Left renal pelvis (tissue), 4 donors: ENCODE measurements at regions not wholly inside any gene's neighbourhood (a gene's known extent, or its start where the extent isn't known, plus 50 kb on each side); places are given as distances from the start of the nearest gene placed in this dataset.
A peak's percentile ranks its signal among the peaks of the same experiment; 100 is the strongest.
"Not testable (repeated sequence)": the region's sequence is repeated elsewhere in the genome, so short reads cannot be mapped to it uniquely, and the experiment has no call there.

Experiments used
- DNase-seq, 4 donors: peaks; one replicate each; pipeline ENCODE4 v3.0.0-alpha.2; 2013; ENCODE audit warnings: low read depth in 4 of 4, low spot score in 3 of 4

DNA sequence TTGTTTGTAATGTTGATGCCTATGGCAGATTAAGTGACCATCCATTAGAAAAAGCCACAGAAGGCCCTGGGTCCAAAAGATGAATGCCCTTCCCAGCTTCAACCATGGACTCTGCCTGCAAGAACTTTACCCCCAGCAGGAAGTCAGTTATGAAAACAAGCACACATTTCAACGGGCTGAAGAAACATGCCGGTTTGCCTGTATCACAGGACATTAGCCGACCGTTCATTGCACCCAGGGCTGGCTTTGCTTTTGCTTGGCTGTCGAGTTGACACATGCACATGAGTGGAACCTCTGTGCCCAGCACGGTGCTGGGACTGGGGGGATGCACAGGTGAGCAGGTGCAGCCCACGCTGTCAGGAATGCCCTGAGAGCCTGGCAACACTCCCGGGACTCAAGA lies 1087.0 kb downstream of the BCL11B start:
- no peak for DNase-seq

- no peak for DNase-seq
Measured at GRCh38 chr14:98186140-98186539, 1085.9 kb downstream of the BCL11B start.

GRCh38 chr14:98187281-98187680 lies 1084.7 kb downstream of the BCL11B start:
- DNase-seq, result no peak

- no peak for DNase-seq
Measured at GRCh38 chr14:98189062-98189461, 1082.9 kb downstream of the BCL11B start.

DNA sequence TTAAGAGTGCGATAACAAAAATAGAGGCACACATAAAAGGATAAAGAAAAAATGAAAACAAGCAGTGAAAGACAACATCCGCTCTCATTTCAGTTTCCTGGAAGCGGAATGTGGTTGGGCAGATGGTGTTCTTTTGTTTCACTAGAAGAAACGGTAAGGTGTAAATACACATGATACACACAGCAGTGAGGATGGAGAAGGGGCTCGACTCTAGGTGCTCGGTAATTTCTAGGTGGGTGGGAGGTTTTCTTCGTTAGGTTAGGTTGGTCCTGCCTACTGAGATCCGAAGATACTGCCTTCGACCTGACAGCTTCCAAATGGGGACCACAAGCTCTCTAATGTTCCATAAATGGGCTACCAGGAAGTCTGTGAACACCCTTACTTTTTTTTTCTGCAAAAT lies 1082.5 kb downstream of the BCL11B start:
- no peak for DNase-seq

GRCh38 chr14:98189944-98190343 lies 1082.1 kb downstream of the BCL11B start:
- no peak for DNase-seq

- no peak for DNase-seq
Measured at GRCh38 chr14:98192946-98193345, 1079.1 kb downstream of the BCL11B start.

- no peak for DNase-seq
Measured at GRCh38 chr14:98194821-98195220, 1077.2 kb downstream of the BCL11B start.

DNA sequence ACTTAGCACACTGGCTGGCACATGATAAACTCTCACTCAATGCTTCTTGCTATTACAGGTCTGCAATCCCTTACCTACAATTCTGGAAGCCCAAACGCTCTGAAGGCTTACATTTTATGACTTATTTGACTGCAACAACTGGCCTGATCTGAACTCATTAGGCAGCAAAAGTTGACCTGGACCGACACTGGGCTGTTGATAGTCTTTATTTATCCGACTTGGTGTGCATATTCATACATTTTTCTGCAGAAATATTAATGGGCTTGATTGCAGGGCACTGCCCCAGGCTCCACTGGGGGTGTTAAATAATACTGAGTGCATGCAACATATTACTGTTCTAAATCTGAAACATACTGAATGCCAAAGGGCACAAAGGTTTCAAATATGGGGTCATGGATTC lies 1076.7 kb downstream of the BCL11B start:
- no peak for DNase-seq

DNA sequence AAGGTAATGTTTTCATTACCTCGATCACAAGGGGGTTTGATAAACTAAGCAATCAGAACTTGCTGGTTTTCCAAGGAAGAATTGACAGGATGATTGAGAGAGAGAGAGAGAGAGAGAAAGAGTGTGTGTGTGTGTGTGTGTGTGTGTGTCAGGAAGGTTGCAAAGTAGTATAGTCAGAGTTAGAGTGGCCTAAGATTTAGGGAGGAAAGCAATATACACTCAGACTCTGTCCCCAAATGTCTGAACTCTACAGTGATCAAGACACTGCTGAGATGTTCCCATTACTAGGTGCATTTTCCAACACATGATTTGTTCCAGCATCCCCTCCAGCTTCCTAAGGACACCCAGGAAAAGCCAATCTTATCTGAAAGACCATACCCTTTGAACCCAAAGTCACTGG lies 1074.1 kb downstream of the BCL11B start:
- no peak for DNase-seq

GRCh38 chr14:98198385-98198784 lies 1073.6 kb downstream of the BCL11B start:
- DNase-seq, result no peak

DNA sequence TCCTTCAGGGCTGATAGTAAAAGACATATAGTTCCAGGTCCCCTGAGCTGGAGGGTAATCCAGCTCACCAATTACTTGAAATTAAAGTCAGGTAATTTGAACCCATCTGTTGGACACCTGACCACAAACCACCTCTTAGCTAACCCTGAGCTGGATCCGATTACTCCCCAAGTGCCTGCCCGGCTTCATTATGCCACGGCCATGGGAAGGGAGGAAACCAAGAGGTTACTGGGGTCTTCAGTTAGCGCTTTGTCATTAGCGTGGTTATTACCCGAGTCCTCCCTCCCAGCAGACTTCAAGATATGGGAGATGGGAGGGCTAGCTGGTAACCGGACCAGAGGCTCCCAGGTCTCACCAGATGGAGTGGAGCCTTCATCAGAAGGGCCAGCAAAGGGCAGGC lies 1071.4 kb downstream of the BCL11B start:
- peak; percentile 14 to 72 (median 44) for DNase-seq

GRCh38 chr14:98203421-98203820 lies 1068.6 kb downstream of the BCL11B start:
- DNase-seq, result no peak

GRCh38 chr14:98204139-98204538 lies 1067.9 kb downstream of the BCL11B start:
- DNase-seq, result no peak

DNA sequence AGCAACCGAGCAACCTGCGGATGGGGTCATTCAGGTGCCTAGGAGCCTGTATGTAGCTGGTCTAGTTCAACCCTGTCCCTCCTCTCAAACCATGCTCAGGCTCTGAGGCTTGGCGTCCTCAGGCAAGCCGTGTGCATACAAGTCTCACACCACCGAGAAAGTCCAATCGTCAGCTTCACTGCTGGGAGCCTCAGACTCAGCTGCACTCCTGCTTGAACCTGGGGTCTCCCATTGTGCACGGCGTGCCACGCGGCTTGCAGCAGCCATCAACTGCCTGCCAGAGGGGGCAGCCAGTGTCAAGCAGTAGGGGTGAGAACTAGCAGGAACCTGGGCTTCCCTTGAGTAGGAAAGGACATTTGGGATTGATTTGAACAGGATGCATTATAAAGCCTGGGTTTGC lies 1064.6 kb downstream of the BCL11B start:
- DNase-seq, result no peak

DNA sequence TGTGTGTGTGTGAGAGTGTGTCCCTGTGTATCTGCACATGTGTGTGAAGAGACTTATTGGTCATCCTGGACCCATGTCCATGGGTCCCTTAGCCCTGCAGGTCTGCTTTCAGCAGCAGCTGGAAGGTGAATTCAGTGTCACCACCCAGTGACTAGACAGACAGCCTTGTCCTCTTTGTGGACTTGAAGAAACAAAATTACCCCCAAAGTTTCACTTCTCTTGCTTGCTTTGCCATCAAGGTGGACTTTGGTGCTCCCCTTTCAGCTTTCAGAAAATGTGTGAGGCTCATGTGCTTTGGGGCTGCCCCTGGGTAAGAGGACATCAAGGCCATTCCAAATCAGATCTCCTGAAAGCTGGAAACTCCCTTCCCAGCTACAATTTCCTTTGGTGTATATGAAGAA lies 1063.8 kb downstream of the BCL11B start:
- DNase-seq, result no peak

GRCh38 chr14:98208943-98209342 lies 1063.1 kb downstream of the BCL11B start:
- DNase-seq, result no peak

DNA sequence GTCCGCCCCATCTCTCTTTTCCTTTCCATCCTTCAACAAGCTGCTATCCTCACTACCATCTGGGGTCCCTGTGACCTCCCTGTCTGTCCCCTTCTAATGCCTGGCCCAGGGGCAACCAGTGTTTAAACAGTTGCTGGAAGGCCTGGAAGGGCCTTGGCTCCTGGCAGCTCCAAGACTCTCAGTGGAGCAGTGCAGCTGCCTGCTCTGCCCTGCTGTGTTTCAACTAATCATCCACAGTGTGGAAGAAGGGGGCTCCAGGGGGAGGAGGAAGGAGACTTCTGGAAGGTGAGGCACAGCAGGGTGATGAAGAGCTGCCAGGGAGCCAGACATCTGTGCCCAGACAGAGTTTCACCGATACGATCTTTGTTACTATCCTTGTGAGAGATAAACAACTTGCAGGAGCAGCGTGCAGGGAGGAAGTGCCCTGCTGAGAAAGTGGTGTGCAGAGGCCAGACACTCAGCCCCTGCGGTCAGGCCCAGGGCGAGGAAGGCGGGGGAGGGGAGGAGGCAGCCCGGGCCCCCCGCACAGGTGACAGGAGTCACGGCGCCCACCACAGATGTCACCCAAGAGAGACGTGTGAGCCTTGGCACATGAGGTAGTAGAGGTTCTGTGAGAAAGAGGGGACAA lies 1061.8 kb downstream of the BCL11B start:
- no peak for DNase-seq

GRCh38 chr14:98217530-98217929 lies 1054.5 kb downstream of the BCL11B start:
- no peak for DNase-seq

- no peak for DNase-seq
Measured at GRCh38 chr14:98218218-98218617, 1053.8 kb downstream of the BCL11B start.

DNA sequence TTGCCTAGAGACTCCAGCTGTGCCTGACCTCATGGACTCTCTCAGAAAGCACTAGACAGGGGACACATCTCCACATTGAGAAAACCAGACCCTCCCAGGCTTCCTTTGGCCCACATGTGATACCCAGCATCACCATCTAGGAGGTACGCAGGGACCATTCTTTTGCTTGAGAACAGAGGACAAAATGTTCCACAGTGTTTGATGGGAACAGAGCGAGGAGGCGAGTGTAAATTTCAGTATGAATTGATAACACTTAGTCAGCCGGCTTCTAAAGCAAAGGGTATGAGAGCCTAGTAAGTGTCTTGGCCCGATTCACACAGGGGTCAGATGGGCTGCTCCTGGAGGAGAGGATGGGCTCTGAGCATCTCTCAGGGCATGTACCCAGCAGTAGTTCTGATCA lies 1052.4 kb downstream of the BCL11B start:
- DNase-seq, result no peak

- DNase-seq, result no peak
Measured at GRCh38 chr14:98223106-98223505, 1048.9 kb downstream of the BCL11B start.

GRCh38 chr14:98223710-98224109 lies 1048.3 kb downstream of the BCL11B start:
- DNase-seq, result not testable (repeated sequence)
